HCT116 (cell line): ENCODE measurements at regions not wholly inside any gene's neighbourhood (a gene's known extent, or its start where the extent isn't known, plus 50 kb on each side); places are given as distances from the start of the nearest gene placed in this dataset.

Experiments
- ATAC-seq: fragments of 200-7000 bp; cut with Tn5 transposase; 2 replicates; pipeline ENCODE4 v1.9.1; 2020; ENCODE audit warnings: mild to moderate bottlenecking, moderate library complexity
- BruUV-seq: library from RNA; stranded (reverse); fragments of 400-500 nt; replicated peaks from 2 replicates; lab custom pipeline; 2021; lab: Mats Ljungman, UMichigan
- CTCF ChIA-PET: fragments of 300-600 bp; sonication (Branson Sonifier 250); formaldehyde crosslinking; loops from one replicate; lab custom pipeline; 2021; ENCODE audit warnings: antibody characterized with exemption; lab: Charles Lee
- POLR2A ChIA-PET: fragments of 300-600, 350-600 bp; sonication (Branson Sonifier 250); formaldehyde crosslinking; loops from one replicate; lab custom pipeline; 2021; ENCODE audit warnings: antibody characterized with exemption; lab: Charles Lee
- RAD21 ChIA-PET, 2 experiments: fragments of 300-600 bp; sonication (Branson Sonifier 250); formaldehyde crosslinking; loops; one replicate each; lab custom pipeline; 2023; ENCODE audit warnings: low total read pairs in 2 of 2; ENCODE audit not compliant: uncharacterized antibody in 2 of 2, unreplicated experiment in 2 of 2, low non-redundant PET in 1 of 2; lab: Charles Lee
- DNase-seq: peaks from one replicate; pipeline ENCODE4 v3.0.0-alpha.2; 2010; ENCODE audit warnings: low read depth, low spot score
- H2AFZ ChIP-seq: fragments of 200-600 bp; shearing (Covaris generic), sonication (generic); 2 replicates; pipeline ENCODE4 v1.6.1; 2017; ENCODE audit warnings: low read depth, mixed run types, mixed read lengths, antibody characterized with exemption, low read length; ENCODE audit not compliant: poor library complexity, severe bottlenecking
- H3K27ac ChIP-seq: 2 replicates; pipeline ENCODE4 v1.5.1; 2012; ENCODE audit warnings: low read depth, low read length
- H3K27me3 ChIP-seq: fragments of 200-600 bp; sonication (generic); 2 replicates; pipeline ENCODE4 v1.6.1; 2016; ENCODE audit warnings: mixed run types, low read length, mixed read lengths; ENCODE audit not compliant: insufficient read depth
- H3K36me3 ChIP-seq, 2 experiments: fragments of 200-500 bp in 1 of 2; fragments of 200-600 bp in 1 of 2; sonication (Bioruptor generic) in 1 of 2; sonication (generic) in 1 of 2; 2 replicates each; pipeline versions ENCODE4 v1.5.1 to v1.6.1; 2014 to 2016; ENCODE audit warnings: low read length in 2 of 2, inconsistent platforms in 1 of 2, mixed read lengths in 1 of 2, mixed run types in 1 of 2; ENCODE audit not compliant: insufficient read depth in 2 of 2, control insufficient read depth in 1 of 2
- H3K4me1 ChIP-seq, 2 experiments: fragments of 200-600 bp in 1 of 2; sonication (generic) in 1 of 2; 2 replicates each; pipeline versions ENCODE4 v1.5.1 to v1.6.1; 2012 to 2017; ENCODE audit warnings: low read length in 2 of 2, inconsistent platforms in 1 of 2, mild to moderate bottlenecking in 1 of 2, mixed read lengths in 1 of 2, mixed run types in 1 of 2, moderate library complexity in 1 of 2; ENCODE audit not compliant: insufficient read depth in 2 of 2, control insufficient read depth in 1 of 2
- H3K4me2 ChIP-seq: fragments of 200-600 bp; sonication (generic); 2 replicates; pipeline ENCODE4 v1.6.1; 2017; ENCODE audit warnings: mixed run types, low read length, mixed read lengths
- H3K4me3 ChIP-seq, 2 experiments: fragments of 200-600 bp in 1 of 2; sonication (generic) in 1 of 2; replicated peaks in 1 of 2; 2 replicates each; pipeline ENCODE4 v1.5.1; 2011 to 2016; ENCODE audit warnings: low read length in 2 of 2, control low read depth in 1 of 2, low read depth in 1 of 2, mild to moderate bottlenecking in 1 of 2, mixed read lengths in 1 of 2, mixed run types in 1 of 2
- H3K79me2 ChIP-seq: fragments of 200-600 bp; sonication (generic); 2 replicates; pipeline ENCODE4 v1.6.1; 2017; ENCODE audit warnings: mild to moderate bottlenecking, mixed run types, low read length, moderate library complexity, mixed read lengths; ENCODE audit not compliant: insufficient read depth
- H3K9ac ChIP-seq: fragments of 200-600 bp; sonication (generic); 2 replicates; pipeline ENCODE4 v1.6.1; 2016; ENCODE audit warnings: low read length, mixed read lengths
- H3K9me2 ChIP-seq: fragments of 200-600 bp; sonication (generic), shearing (Covaris generic); 2 replicates; pipeline ENCODE4 v1.6.1; 2017; ENCODE audit warnings: mixed run types, mild to moderate bottlenecking, moderate library complexity; ENCODE audit not compliant: insufficient read depth
- H3K9me3 ChIP-seq, 2 experiments: fragments of 200-500 bp in 1 of 2; fragments of 200-600 bp in 1 of 2; sonication (Bioruptor generic) in 1 of 2; sonication (generic) in 1 of 2; 2 replicates each; pipeline ENCODE4 v1.6.1; 2014 to 2017; ENCODE audit warnings: low read length in 2 of 2, mixed read lengths in 2 of 2, inconsistent platforms in 1 of 2, low read depth in 1 of 2, mild to moderate bottlenecking in 1 of 2, mixed run types in 1 of 2, moderate library complexity in 1 of 2; ENCODE audit not compliant: control insufficient read depth in 1 of 2, insufficient read depth in 1 of 2
- H4K20me1 ChIP-seq: fragments of 200-600 bp; sonication (generic), shearing (Covaris generic); 2 replicates; pipeline ENCODE4 v1.6.1; 2017; ENCODE audit warnings: mixed run types, mild to moderate bottlenecking, moderate library complexity; ENCODE audit not compliant: insufficient read depth
- CBX3 ChIP-seq: IDR thresholded peaks from 2 replicates; pipeline ENCODE4 v1.6.1; 2012; ENCODE audit warnings: low read depth
- CEBPB ChIP-seq: IDR thresholded peaks from 2 replicates; pipeline ENCODE4 v1.6.1; 2012; ENCODE audit warnings: low read depth
- EGR1 ChIP-seq: IDR thresholded peaks from 2 replicates; pipeline ENCODE4 v1.6.1; 2012; ENCODE audit warnings: low read depth
- ELF1 ChIP-seq: IDR thresholded peaks from 2 replicates; pipeline ENCODE4 v1.6.1; 2012; ENCODE audit warnings: low read depth, borderline replicate concordance
- EZH2 ChIP-seq: fragments of 200-600 bp; sonication (generic); IDR thresholded peaks from 2 replicates; pipeline ENCODE4 v1.6.1; 2017; ENCODE audit warnings: antibody characterized with exemption, mixed run types
- EZH2phosphoT487 ChIP-seq: fragments of 200-600 bp; IDR thresholded peaks from 2 replicates; pipeline ENCODE4 v1.6.1; 2018; ENCODE audit warnings: antibody characterized with exemption, borderline replicate concordance
- FOSL1 ChIP-seq: IDR thresholded peaks from 2 replicates; pipeline ENCODE4 v1.6.1; 2012; ENCODE audit warnings: low read depth
- POLR2A ChIP-seq: IDR thresholded peaks from 2 replicates; pipeline ENCODE4 v1.7.0; 2011; ENCODE audit warnings: borderline replicate concordance; ENCODE audit not compliant: insufficient read depth, insufficient read length; ENCODE audit errors: extremely low read depth
- POLR2AphosphoS5 ChIP-seq: IDR thresholded peaks from 2 replicates; pipeline ENCODE4 v1.6.1; 2011; ENCODE audit warnings: mild to moderate bottlenecking, low read depth, low read length, moderate library complexity
- RAD21 ChIP-seq: IDR thresholded peaks from 2 replicates; pipeline ENCODE4 v1.6.1; 2012; ENCODE audit warnings: low read depth, mild to moderate bottlenecking
- SIN3A ChIP-seq: IDR thresholded peaks from 2 replicates; pipeline ENCODE4 v1.6.1; 2012; ENCODE audit warnings: low read depth
- SRF ChIP-seq: IDR thresholded peaks from 2 replicates; pipeline ENCODE4 v1.6.1; 2012; ENCODE audit warnings: low read depth
- YY1 ChIP-seq: IDR thresholded peaks from 2 replicates; pipeline ENCODE4 v1.6.1; 2011; ENCODE audit warnings: low read length, low read depth, moderate library complexity, mild to moderate bottlenecking; ENCODE audit not compliant: insufficient replicate concordance; ENCODE audit errors: extremely low read depth
- ZFX ChIP-seq: fragments of 450-650 bp; IDR thresholded peaks from 2 replicates; pipeline ENCODE4 v1.6.1; 2017
- ZNF274 ChIP-seq: fragments of 200-500 bp; sonication (Bioruptor generic); IDR thresholded peaks from 2 replicates; pipeline ENCODE4 v1.6.1; 2014; ENCODE audit warnings: mild to moderate bottlenecking, low read depth, low read length, inconsistent platforms
- intact Hi-C: fragments of 100-400 bp; cut with micrococcal nuclease; formaldehyde crosslinking; loops from 2 replicates; pipeline ENCODE4 v1.10.0; 2022
- TF ChIP-seq, protein P1 (sequence below): IDR thresholded peaks from 2 replicates; pipeline ENCODE4 v1.6.1; 2012; ENCODE audit warnings: low read depth
- TF ChIP-seq, protein P2 (sequence below), 3 experiments: fragments of 200-600 bp in 1 of 3; sonication (generic) in 1 of 3; IDR thresholded peaks in 2 of 3; conservative IDR thresholded peaks in 1 of 3; 2 replicates each; pipeline ENCODE4 v1.5.1; 2012 to 2017; ENCODE audit warnings: low read depth in 2 of 3, low read length in 2 of 3, antibody characterized with exemption in 1 of 3, borderline replicate concordance in 1 of 3, control low read depth in 1 of 3, mild to moderate bottlenecking in 1 of 3, mixed read lengths in 1 of 3, mixed run types in 1 of 3, moderate library complexity in 1 of 3; ENCODE audit not compliant: insufficient read depth in 1 of 3

DNA sequence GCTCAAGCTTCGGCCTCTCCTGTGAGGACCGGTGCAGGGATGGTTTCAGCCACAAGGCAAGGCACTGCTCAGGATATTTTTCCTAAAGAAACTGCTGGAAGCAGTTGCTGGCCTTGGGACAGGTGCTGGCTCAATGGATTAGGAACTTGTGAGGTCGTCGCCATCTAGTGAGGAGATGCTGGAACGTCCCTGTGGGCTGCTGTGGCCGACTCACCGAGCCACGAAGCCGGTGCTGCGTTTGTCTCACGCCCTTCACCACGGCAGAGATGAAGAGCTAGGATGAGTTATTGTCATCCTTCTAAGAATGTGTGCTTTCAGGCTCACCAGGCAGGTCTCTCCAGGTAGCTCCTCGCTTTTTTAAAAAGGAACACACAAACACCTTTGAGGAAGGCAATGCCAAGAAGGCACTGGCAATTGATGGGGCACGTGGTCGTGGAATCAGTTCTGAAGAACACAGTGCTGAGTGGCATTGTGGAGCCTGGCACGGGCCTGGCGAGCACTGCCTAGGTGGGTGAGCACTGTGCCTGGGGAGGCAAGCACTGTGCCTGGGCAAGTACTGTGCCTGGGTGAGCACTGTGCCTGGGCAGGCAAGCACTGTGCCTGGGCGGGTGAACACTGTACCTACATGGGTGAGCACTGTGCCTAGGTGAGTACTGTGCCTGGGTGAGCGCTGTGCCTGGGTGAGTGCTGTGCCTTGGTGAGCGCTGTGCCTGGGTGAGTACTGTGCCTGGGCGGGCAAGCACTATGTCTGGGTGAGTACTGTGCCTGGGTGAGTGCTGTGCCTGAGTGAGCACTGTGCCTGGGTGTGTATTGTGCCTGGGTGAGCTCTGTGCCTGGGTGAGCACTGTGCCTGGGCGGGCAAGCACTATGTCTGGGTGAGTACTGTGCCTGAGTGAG, 140.4 kb downstream of the TEX29 start:
- H3K9me2 ChIP-seq: no peaks in the 10 kb centered on the region
- H3K27me3 ChIP-seq: peaks cover 39% of the 10 kb centered on the region
- no peak overlapping the region for H3K4me3 ChIP-seq
- H3K27ac ChIP-seq: no peak overlapping the region
- ATAC-seq (peak; percentile 91), DNase-seq (peak; percentile 32)
- no peaks in the 10 kb centered on the region for H4K20me1 ChIP-seq
- RAD21 ChIA-PET: no interaction called here
- no peaks in the 10 kb centered on the region for H3K36me3 ChIP-seq
- peak overlapping the region; percentile 27; the same call in 1 of the 2 replicates for H3K4me2 ChIP-seq
- H2AFZ ChIP-seq: peak overlapping the region; percentile 14
- CTCF ChIA-PET: interaction anchor here (0.6 to 1.2 kb wide), 2 partner anchors 32 to 44 kb away, joined by 3 read pairs; no protein-coding TSS in a partner anchor
- intact Hi-C loops: loop anchor here (1.0 to 10.0 kb wide), 3 partner anchors 116 to 516 kb away; no protein-coding TSS in a partner anchor
- peaks cover 0 to 4% of the 10 kb centered on the region in 2 experiments; a peak in 1 of 4 replicates for H3K4me1 ChIP-seq
- no TSS peak for BruUV-seq
- POLR2A ChIA-PET: no interaction called here
- H3K9ac ChIP-seq: no peak overlapping the region
- no peaks in the 10 kb centered on the region for H3K79me2 ChIP-seq
- no peaks in the 10 kb centered on the region for H3K9me3 ChIP-seq
- TF ChIP-seq EGR1: no peak
- no peak for TF ChIP-seq CEBPB
- TF ChIP-seq, protein P1, sequence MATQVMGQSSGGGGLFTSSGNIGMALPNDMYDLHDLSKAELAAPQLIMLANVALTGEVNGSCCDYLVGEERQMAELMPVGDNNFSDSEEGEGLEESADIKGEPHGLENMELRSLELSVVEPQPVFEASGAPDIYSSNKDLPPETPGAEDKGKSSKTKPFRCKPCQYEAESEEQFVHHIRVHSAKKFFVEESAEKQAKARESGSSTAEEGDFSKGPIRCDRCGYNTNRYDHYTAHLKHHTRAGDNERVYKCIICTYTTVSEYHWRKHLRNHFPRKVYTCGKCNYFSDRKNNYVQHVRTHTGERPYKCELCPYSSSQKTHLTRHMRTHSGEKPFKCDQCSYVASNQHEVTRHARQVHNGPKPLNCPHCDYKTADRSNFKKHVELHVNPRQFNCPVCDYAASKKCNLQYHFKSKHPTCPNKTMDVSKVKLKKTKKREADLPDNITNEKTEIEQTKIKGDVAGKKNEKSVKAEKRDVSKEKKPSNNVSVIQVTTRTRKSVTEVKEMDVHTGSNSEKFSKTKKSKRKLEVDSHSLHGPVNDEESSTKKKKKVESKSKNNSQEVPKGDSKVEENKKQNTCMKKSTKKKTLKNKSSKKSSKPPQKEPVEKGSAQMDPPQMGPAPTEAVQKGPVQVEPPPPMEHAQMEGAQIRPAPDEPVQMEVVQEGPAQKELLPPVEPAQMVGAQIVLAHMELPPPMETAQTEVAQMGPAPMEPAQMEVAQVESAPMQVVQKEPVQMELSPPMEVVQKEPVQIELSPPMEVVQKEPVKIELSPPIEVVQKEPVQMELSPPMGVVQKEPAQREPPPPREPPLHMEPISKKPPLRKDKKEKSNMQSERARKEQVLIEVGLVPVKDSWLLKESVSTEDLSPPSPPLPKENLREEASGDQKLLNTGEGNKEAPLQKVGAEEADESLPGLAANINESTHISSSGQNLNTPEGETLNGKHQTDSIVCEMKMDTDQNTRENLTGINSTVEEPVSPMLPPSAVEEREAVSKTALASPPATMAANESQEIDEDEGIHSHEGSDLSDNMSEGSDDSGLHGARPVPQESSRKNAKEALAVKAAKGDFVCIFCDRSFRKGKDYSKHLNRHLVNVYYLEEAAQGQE: no peak
- no peak for TF ChIP-seq SIN3A
- no peak for TF ChIP-seq POLR2AphosphoS5
- no peak for TF ChIP-seq POLR2A
- TF ChIP-seq, protein P2, sequence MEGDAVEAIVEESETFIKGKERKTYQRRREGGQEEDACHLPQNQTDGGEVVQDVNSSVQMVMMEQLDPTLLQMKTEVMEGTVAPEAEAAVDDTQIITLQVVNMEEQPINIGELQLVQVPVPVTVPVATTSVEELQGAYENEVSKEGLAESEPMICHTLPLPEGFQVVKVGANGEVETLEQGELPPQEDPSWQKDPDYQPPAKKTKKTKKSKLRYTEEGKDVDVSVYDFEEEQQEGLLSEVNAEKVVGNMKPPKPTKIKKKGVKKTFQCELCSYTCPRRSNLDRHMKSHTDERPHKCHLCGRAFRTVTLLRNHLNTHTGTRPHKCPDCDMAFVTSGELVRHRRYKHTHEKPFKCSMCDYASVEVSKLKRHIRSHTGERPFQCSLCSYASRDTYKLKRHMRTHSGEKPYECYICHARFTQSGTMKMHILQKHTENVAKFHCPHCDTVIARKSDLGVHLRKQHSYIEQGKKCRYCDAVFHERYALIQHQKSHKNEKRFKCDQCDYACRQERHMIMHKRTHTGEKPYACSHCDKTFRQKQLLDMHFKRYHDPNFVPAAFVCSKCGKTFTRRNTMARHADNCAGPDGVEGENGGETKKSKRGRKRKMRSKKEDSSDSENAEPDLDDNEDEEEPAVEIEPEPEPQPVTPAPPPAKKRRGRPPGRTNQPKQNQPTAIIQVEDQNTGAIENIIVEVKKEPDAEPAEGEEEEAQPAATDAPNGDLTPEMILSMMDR (IDR thresholded peaks at IDR 0.05 in 2 of 3, conservative IDR thresholded peaks at IDR 0.05 in 1 of 3; ENCODE audit: borderline replicate concordance in 1 of 3, insufficient read depth in 1 of 3, low read depth in 2 of 3, low read length in 2 of 3): peak; percentile 40 to 55 (median 54); a peak in 5 of 6 replicates
- no peak for TF ChIP-seq EZH2phosphoT487
- no peak for TF ChIP-seq CBX3
- no peak for TF ChIP-seq EZH2
- no peak for TF ChIP-seq ELF1
- no peak for TF ChIP-seq ZFX
- no peak for TF ChIP-seq YY1
- peak; percentile 79 for TF ChIP-seq RAD21
- TF ChIP-seq SRF: no peak
- TF ChIP-seq ZNF274: no peak
- TF ChIP-seq FOSL1: no peak
